NCI-H2081 (cell line): ENCODE measurements at regions not wholly inside any gene's neighbourhood (a gene's known extent, or its start where the extent isn't known, plus 50 kb on each side); places are given as distances from the start of the nearest gene placed in this dataset.
"Not testable (repeated sequence)": the region's sequence is repeated elsewhere in the genome, so short reads cannot be mapped to it uniquely, and the experiment has no call there.

Experiments
- DNase-seq, 2 experiments: peaks; one replicate each; lab custom pipeline; 2025; lab: John Stamatoyannopoulos, UW

DNA sequence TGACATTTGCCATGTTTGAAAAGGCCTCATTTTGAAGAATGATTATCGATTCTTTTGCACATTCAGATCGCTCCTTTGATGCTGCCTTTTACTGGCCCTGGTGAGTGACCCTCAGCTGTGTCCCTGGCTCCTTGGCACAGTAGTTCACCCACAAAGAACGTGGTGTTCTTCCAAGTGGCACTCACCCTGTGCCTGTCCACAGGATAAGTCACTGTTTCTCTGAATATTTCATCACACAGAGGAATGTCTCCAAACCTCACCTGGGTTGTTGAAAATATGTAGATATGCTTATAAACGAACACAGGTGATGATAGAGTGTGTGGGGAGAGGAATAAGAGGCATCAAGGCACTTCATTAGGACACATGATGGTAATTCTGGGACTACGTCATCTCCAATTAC, 810.7 kb downstream of the CCSER2 start:
- DNase-seq: no peak

DNA sequence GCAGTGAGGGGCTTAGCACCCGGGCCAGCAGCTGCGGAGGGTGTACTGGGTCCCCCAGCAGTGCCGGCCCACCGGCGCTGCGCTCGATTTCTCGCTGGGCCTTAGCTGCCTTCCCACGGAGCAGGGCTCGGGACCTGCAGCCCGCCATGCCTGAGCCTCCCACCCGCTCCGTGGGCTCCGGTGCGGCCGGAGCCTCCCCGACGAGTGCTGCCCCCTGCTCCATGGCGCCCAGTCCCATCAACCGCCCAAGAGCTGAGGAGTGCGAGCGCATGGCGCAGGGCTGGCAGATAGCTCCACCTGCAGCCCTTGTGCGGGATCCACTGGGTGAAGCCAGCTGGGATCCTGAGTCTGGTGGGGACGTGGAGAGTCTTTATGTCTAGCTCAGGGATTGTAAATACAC, 813.1 kb downstream of the CCSER2 start:
- DNase-seq: not testable (repeated sequence)

DNA sequence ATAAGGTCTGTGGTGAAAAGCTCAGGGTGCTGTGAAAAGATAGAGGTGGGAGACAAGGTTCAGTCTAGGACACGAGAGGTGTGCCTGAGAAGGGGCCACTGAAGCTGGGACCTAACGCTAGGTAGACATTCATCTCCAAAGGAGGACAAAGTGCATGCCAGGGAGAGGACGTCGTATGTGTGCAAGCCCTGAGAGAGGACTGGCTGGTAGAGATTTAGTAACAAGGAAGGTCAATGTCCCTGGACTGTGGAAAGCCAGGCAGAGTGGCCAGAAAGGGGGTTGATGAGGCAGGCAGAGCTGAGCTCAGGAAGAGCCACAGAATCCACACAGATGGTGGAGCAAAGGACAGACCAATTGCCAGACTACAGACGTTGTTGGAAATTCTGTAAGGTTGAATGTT, 817.6 kb downstream of the CCSER2 start:
- no peak for DNase-seq

DNA sequence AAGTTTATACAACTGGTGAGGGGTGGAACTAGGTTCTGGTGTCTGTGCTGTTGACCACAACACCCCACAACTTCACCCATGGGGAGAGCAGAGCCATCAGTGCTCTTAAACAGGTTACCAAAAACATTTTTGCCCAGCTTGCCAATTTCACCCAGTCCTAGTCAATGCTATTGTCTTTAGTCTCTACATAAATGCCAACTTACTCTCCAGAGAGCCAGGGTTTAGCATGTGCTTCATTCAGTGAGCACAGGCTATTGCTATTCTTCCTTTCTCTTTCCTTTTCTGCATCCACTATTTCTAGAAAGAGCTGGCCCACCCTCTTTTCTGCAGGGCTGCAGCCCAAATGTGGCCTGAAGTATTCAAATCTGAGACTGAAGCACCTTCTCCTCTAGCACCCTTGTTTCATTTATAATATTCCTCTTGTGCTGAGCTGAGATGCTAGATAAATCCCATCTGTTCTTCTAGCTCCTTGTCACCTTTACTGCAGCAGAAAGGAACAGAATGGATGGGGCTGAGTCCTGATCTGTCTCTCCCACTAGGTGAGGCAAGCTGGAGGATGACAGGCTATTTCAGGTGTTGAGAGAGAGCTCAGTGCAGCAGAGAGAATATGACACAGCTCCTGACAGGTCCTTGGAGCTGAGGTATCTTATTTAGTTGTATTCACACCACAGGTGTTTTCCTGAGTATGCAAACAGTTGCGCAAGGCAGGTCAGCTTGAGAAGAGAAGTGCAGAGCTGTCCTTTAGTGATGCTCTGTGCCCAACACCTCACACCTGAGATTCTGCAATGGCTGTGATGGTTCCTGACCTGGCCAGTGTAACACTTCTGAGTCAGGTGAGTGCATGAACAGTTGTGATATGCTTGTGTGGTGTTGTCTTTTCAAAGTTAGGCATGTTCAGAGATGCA, 819.2 kb downstream of the CCSER2 start:
- DNase-seq: no peak

DNA sequence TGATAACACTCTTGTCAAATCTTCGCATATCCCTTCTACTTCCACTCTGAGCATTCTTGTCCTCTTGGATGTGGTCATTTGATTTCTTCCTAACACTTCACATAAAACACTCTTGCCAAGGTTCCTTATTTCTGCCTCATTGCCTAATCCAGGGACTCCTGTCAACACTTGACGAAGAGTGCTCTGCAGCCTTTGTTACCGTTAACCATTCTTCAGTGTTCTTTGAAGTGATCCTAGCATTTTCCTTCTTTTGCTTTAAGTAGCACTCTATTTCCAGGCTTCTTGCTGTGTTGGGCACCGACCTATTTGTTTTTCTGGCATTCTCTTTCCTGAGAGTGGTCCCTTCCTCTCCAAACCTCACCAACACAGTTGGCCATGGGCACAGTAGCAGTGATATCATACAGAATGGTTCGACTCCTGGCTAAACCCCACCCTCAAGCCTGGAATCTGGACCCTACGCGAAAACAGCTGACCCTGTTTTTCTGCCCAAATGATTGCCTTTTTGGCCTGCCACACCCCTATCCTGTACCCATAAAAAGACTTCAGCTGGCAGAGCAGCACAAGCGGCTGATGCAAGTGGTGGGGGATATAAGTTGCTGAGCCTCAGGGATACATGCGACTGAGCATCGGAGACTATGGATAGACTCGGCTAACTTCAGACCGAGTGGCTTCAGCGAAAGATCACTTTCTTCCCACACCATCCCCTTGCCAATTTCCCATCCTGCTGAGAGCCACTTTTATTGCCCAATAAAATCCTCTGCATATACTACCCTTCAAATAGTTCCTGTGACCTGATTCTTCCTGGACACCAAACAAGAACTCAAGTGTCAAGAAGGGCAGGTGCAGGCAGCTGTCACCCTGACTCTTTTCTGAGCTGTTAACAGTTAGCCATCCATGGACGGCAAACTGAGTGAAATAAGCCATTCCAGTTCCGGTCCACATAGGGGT, 820.6 kb downstream of the CCSER2 start:
- no peak for DNase-seq

DNA sequence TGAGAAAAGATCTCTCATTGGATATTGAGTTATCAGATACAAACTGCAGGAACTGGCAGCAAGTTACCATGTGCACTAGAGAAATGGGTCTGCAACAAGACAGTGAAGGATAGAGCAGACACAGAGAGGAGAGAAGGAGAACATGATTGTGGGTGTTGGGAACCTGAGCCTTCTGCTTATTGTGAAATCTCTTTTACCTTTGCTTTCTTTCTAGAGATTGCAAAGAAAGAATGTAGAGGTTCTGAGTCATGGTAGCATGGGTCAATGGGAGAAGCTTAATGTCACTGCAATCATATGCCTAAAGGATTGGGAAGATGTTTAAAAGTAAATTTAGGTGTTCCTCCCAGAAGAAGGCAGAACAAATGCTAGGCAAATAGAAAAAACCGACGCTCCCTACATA, 821.4 kb downstream of the CCSER2 start:
- no peak for DNase-seq

DNA sequence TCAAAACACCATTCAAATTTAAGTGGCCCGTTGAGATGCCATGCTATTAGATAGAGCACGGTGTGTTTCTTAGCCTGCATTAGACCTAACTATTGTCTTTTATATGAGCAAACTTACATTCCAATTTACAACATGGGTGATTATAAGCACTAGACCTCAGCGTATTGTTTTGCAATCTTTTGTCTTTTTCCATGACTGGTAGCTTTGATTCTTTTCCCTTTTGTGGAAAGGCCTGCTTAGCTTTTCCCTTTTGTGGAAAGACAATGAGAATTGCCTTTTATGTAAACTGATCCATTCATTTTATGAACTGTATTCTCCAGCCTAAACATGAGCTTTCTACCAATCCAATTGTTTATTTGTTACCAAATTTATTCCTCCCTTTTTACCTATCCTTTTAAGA, 823.1 kb downstream of the CCSER2 start:
- DNase-seq: no peak

DNA sequence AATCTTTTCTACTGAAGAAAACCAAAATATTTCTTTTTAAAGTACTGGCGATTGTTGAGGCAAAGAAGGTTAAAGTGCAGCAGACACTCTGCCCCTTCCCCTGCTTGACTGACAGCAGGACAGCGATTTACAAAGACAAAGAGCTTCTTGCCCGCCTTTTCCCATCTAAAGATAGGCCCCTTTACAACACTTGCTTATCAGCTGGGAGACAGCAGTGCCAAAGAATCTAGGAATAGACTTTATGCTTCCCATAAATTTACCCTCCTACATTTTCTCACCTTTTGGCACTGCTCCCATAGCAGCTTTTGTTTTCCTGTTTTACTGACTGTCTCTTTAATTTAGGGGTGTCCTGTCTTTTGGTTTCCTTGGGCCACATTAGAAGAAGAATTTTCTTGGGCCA, 824.1 kb downstream of the CCSER2 start:
- no peak for DNase-seq

DNA sequence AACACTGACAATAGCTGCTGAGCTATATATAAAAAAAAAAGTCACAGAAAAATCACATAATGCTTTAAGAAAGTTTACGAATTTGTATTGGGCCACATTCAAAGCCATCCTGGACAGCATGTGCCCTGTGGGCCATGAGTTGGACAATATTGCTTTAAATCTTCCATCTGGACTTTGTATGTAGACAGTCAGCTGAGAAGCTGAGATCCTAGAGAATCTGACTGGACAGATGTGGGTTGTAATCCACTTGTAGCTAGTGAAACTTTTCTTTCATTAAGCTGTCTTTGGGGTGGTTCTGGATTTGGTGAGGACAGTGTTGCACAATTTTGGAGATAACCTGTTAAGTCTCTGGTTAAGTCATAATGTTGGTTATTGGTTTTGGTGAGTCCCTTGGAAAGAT, 824.5 kb downstream of the CCSER2 start:
- DNase-seq: no peak

DNA sequence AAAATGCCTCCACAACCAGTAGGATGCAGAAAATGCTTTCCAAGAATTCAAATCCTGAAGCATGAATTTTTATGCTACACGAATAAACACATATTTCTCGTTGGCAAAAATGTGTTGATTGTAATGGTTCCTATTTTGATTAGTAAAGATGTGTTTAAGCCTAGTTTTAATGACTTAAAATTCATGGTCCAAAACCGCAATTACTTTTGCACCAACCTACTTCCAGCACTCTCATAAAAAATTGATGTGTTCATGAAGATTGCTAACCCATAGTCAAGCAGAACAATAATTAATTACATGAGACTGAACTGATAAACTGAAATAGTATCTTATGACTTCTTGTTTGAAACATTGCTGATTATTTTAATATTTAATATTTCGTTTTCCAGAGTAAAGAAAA, 828.8 kb downstream of the CCSER2 start:
- no peak for DNase-seq

DNA sequence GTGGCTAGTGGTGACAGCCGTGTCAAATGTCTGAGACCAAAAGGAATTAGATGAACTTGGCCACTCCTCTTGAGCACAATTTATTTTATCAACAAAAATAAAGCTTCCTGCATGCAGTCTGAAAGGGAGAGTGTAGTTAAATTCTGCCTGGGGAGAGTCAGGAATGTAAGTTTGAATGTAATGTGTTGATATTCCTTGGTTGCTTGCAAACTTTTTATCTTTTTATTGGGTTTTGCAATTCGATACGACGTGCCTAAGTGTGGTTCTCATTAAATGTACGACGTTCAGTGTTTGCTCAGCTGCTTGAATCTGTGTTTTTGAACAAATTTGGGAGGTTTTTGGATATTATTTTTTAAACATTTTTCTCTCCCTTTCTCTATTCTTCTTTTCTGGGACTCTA, 839.9 kb downstream of the CCSER2 start:
- DNase-seq: no peak

DNA sequence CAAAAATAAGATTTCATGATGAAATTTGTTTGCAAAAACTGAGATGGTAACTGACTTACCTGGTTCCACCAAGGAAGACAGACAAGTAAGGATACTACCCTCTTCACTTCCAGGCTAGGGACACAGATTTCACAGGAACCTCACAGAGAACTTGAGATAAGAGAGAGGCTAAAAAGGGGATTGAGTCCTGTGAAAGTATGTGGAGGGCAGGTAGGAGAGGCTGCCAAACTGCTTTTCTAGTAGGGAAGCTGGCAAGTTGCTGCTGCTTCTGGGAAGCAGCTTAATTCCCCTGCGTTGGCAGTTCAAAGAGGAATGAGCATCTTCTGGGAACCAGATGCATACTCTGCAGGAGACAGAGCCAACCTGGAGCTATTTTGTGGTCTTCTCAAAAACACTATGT, 841.6 kb downstream of the CCSER2 start:
- no peak for DNase-seq

DNA sequence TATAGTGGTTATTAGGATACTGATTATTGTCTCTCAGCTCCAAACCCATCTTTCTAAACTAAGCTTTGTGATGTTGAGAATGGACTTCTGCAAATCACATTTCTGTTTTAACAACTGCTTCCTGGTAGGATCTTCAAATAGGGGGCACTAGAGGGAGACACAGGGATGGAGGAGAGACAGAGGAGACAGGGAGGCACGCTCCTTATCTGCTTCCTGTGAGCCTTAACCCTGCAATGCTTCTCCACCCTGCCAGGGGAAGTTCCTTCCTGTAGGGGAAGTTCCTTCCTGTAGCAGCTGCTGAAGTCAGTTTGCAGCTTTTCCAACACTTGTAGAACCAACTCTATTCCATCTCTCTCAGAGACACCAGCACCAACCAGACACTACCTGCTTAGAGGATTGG, 847.2 kb downstream of the CCSER2 start:
- DNase-seq: no peak

DNA sequence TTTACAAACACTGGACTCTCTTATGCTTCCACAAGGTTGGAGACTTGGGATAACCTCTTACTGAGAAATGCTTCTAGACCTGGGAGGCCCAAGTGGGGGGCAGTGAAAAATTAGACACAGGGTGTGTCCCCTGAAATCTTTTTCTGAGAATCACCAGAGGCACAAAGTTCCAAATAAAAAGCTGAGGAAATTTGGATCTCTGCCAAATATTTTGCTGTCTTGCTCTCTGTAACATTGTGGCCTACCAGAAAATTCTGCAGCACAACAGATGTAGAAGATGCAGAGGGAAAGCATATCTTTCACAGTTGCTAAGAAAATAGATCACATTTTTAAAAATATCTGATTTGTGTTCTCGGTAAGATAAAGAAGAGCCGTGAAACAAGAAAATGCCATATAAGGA, 849.4 kb downstream of the CCSER2 start:
- DNase-seq: no peak

DNA sequence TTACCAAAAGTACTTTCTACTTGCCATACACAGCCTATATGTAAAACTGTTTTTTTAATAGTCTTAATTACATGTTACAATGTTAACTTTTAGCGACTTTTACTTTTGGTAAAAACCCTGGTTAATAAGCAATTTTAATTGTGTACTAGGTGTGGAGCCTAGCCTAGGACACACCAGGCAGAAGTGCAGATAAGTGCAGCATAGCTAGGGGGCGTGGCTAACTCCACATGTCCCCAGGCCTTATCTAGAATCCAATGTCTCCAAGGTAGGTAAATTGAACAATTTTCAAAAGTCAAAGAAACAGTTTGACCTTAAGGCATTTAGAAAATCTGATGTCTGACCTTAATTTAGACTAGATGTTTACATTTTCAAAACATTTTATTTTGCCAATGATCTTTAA, 858.7 kb downstream of the CCSER2 start:
- DNase-seq: no peak

DNA sequence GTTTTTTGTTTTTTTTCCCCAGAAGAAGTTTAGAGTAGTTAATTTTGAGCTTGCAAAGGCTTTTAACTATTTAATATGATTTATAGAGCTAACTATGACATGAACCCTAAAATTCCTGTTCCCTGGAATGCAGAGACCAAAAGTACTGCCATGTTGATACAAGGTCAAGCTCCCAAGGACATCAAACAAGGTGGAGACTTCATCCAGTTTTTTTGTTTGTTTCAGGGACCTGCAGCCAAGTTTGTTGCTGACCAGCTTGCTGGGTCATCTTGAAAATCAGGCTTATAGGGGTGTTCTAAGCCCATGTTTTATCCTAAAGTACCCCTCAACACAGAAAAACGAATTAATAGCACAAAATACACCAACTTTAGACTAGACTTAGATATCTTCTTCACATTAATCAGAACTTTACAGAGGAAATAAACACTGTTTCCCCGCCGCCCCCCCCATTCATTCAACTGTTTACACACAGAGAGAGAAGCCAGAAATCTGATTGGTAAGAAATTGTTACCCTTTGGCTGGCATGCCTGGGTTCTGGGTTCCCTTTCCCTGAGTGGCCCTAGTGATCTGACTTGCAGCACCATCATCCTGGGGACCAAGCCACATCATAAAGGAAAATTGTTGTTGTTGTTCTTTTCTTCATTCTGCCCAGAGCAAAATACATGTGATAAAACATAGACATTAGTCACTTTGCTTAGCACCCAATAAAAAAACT, 860.5 kb downstream of the CCSER2 start:
- no peak for DNase-seq

DNA sequence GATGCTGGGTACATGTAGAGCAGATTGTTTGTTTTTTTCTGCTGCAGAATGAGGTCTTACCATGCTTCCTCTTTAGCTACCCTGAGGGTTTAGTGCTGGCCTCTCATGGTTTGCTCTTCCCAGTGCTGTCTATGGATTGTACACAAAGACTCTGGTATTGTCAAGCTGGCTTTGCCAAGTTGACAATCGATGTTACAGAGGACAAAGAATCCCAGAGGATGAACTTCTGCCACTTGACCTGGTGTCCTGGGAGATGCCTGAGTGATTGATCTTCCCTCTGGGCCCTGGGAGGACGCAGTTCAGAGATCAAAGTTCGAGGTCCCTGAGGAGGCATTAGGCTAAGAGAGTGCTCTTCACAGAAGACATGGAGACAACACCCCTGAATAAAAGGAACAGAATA, 865.4 kb downstream of the CCSER2 start:
- DNase-seq: no peak

DNA sequence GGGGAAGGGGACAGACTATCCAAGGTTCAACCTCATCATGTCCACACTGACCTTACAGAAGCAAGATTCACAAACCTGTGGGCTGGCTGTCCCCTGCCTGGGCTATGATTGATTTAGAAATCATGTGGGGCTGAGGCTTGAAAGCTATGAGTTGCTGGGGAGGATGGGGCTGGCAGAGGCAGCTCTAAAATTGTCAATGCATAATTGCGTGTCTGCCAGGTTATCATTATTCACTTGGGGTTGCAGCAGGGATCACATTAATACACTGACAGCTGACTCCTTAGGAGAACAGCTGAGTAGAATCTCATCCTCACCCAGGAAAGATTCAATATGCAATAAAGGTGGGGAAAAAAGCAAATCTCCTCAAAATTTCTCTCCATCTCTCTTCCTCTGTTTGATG, 866.3 kb downstream of the CCSER2 start:
- DNase-seq: no peak

DNA sequence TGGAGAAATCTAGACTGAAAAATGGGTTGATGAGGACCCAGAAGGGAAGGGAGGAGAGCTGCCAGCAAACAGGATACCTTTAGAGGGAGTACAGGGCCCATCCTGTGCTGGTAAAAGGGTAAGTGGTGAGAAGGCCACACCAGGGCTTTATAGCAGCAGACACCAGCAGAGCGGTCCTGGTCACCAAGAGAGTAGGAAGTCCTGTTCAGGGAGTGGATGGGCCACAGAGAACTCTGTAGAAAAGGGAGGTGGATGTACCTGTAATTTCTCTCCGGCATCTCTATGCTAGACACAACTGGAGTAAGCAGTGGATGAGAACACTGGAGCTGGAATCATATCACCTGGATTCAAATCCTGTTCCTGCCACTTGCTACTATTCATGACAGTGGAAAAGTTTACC, 867.2 kb downstream of the CCSER2 start:
- DNase-seq: no peak

DNA sequence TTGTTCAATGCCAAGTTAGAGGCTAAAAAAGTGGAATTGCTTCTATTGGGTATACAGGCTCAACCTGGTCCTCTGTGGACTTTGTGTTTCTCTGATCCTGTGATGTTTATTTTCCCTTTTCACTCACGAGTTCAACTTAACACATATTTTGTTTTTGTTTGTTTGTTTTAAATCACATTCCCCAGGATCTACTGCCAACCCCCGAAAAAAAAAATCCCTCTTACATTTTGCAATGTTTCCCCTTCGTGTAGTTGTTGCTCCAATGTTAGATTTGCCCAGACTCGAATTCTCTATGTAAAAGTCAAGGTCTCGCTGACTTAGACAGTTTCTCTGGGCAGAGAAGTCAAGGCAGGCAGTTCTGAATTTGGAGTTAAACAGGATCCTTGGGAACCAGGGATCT, 876.4 kb downstream of the CCSER2 start:
- DNase-seq: no peak

DNA sequence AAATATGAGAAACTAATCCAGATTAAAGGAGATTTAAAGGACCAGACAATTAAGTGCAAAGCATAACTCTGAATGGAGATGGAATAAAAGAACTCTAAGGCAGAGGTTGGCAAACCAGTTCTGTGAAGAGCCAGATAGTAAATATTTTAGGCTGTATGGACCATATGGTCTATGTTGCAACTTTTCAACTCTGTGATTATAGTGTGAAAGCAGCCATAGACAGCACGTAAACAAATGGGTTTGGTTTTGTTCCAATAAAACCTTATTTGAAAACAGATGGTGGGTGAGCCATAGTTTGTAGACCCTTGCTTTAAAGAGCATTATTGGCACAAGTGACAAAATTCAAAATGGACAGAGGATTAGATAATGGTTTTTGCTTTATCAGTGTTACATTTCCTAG, 884.1 kb downstream of the CCSER2 start:
- peak in 1 of 2 experiments; percentile 4 for DNase-seq

DNA sequence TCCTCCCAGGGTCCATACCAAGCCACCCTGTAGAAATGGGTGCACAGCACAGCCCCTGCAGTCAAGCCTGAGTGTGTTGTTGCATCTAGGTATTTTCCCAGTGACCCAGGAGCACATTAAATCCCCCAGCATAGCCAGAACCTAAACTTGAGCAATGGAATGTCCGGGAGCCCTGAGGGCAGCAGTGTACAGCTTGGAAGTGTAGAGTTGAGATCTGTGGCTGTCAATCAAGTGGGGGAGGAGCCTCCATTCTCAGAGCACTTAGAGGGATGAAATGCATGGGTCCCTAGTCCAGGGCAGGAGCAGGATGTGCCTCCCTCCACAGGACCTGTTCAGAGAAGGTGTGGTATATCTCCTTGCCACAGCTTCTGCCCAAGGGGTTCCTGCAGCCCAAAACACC, 885.1 kb downstream of the CCSER2 start:
- no peak for DNase-seq
